ENCODE measurements at regions not wholly inside any gene's neighbourhood (a gene's known extent, or its start where the extent isn't known, plus 50 kb on each side); places are given as distances from the start of the nearest gene placed in this dataset.

GRCh38 chr11:16412525-16413172 lies 56.3 kb upstream of the SOX6 start:
- ChIA-PET POLR2A (no interaction called here), CTCF (no interaction called here)
- Histone ChIP-seq H3K27me3 (ENCODE audit: control insufficient read depth, insufficient read depth, low read length) (no peaks in the 10 kb centered on the region), H3K4me1 (ENCODE audit: control insufficient read depth, insufficient read depth, low read length) (no peaks in the 10 kb centered on the region), H3K4me3 (ENCODE audit: low read depth in 2 of 2, low read length in 2 of 2) (no peak overlapping the region), H3K9me3 (ENCODE audit: control insufficient read depth, insufficient read depth, low read depth, low read length) (no peaks in the 10 kb centered on the region), H3K36me3 (ENCODE audit: control insufficient read depth, insufficient read depth, low read length) (no peaks in the 10 kb centered on the region), H3K27ac (ENCODE audit: low read length) (no peak overlapping the region)
- BruUV-seq (replicated peaks) = no TSS peak
- in situ Hi-C loops (cut with HindIII; ENCODE audit: low pct_unique_long_range_greater_than_20kb, low sequenced_read_pairs) = no loop called here
- intact Hi-C loops (cut with micrococcal nuclease; ENCODE audit: unreplicated experiment) = no loop called here
- ATAC-seq = no peak
- no peak for DNase-seq (ENCODE audit: low read depth, low spot score)
- TF ChIP-seq SIN3A (IDR thresholded peaks at IDR 0.05; ENCODE audit: borderline replicate concordance, insufficient read depth, low read depth, low read length) (no peak), POLR2AphosphoS5 (IDR thresholded peaks at IDR 0.05; ENCODE audit: low read depth, low read length) (no peak), TCF7L2 (IDR thresholded peaks at IDR 0.05; ENCODE audit: low read depth, low read length) (no peak)
- TF ChIP-seq, protein P1, sequence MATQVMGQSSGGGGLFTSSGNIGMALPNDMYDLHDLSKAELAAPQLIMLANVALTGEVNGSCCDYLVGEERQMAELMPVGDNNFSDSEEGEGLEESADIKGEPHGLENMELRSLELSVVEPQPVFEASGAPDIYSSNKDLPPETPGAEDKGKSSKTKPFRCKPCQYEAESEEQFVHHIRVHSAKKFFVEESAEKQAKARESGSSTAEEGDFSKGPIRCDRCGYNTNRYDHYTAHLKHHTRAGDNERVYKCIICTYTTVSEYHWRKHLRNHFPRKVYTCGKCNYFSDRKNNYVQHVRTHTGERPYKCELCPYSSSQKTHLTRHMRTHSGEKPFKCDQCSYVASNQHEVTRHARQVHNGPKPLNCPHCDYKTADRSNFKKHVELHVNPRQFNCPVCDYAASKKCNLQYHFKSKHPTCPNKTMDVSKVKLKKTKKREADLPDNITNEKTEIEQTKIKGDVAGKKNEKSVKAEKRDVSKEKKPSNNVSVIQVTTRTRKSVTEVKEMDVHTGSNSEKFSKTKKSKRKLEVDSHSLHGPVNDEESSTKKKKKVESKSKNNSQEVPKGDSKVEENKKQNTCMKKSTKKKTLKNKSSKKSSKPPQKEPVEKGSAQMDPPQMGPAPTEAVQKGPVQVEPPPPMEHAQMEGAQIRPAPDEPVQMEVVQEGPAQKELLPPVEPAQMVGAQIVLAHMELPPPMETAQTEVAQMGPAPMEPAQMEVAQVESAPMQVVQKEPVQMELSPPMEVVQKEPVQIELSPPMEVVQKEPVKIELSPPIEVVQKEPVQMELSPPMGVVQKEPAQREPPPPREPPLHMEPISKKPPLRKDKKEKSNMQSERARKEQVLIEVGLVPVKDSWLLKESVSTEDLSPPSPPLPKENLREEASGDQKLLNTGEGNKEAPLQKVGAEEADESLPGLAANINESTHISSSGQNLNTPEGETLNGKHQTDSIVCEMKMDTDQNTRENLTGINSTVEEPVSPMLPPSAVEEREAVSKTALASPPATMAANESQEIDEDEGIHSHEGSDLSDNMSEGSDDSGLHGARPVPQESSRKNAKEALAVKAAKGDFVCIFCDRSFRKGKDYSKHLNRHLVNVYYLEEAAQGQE (IDR thresholded peaks at IDR 0.05; ENCODE audit: insufficient read depth in 1 of 2, low read depth in 2 of 2, low read length in 1 of 2) = no peak
- TF ChIP-seq, protein P2, sequence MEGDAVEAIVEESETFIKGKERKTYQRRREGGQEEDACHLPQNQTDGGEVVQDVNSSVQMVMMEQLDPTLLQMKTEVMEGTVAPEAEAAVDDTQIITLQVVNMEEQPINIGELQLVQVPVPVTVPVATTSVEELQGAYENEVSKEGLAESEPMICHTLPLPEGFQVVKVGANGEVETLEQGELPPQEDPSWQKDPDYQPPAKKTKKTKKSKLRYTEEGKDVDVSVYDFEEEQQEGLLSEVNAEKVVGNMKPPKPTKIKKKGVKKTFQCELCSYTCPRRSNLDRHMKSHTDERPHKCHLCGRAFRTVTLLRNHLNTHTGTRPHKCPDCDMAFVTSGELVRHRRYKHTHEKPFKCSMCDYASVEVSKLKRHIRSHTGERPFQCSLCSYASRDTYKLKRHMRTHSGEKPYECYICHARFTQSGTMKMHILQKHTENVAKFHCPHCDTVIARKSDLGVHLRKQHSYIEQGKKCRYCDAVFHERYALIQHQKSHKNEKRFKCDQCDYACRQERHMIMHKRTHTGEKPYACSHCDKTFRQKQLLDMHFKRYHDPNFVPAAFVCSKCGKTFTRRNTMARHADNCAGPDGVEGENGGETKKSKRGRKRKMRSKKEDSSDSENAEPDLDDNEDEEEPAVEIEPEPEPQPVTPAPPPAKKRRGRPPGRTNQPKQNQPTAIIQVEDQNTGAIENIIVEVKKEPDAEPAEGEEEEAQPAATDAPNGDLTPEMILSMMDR (IDR thresholded peaks at IDR 0.05) = no peak

DNA sequence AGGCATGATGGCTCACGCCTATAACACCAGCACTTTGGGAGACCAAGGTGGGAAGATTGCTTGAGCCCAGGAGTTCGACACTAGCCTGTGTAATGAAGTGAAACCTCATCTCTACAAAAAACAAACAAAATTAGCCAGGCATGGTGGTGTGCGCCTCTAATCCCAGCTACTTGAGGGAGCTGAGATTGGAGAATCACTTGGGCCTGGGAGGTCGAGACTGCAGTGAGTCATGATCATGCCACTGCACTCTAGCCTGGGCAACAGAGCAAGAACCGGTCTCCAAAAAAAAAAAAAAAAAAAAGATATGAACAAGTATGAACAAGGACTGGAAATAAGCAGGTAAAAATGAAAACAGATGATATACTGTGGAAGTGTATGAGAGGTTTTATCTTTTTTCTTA lies 54.1 kb upstream of the SOX6 start:
- ChIA-PET POLR2A (no interaction called here), CTCF (no interaction called here)
- ATAC-seq (no peak), DNase-seq (ENCODE audit: low read depth, low spot score) (no peak)
- intact Hi-C loops (cut with micrococcal nuclease; ENCODE audit: unreplicated experiment) = no loop called here
- H3K9me3 ChIP-seq (ENCODE audit: control insufficient read depth, insufficient read depth, low read depth, low read length) = no peaks in the 10 kb centered on the region
- no TSS peak for BruUV-seq (replicated peaks)
- no peaks in the 10 kb centered on the region for H3K27me3 ChIP-seq (ENCODE audit: control insufficient read depth, insufficient read depth, low read length)
- TF ChIP-seq TCF7L2 (IDR thresholded peaks at IDR 0.05; ENCODE audit: low read depth, low read length) = no peak
- TF ChIP-seq SIN3A (IDR thresholded peaks at IDR 0.05; ENCODE audit: borderline replicate concordance, insufficient read depth, low read depth, low read length) = no peak
- no peak for TF ChIP-seq POLR2AphosphoS5 (IDR thresholded peaks at IDR 0.05; ENCODE audit: low read depth, low read length)
- TF ChIP-seq, protein P2 (IDR thresholded peaks at IDR 0.05) = no peak
- TF ChIP-seq, protein P1 (IDR thresholded peaks at IDR 0.05; ENCODE audit: insufficient read depth in 1 of 2, low read depth in 2 of 2, low read length in 1 of 2) = no peak
- in situ Hi-C loops (cut with HindIII; ENCODE audit: low pct_unique_long_range_greater_than_20kb, low sequenced_read_pairs) = no loop called here
- no peak overlapping the region for H3K4me3 ChIP-seq (ENCODE audit: low read depth in 2 of 2, low read length in 2 of 2)
- no peaks in the 10 kb centered on the region for H3K4me1 ChIP-seq (ENCODE audit: control insufficient read depth, insufficient read depth, low read length)
- no peak overlapping the region for H3K27ac ChIP-seq (ENCODE audit: low read length)
- H3K36me3 ChIP-seq (ENCODE audit: control insufficient read depth, insufficient read depth, low read length) = no peaks in the 10 kb centered on the region
